K562 (cell line): ENCODE measurements at regions not wholly inside any gene's neighbourhood (a gene's known extent, or its start where the extent isn't known, plus 50 kb on each side); places are given as distances from the start of the nearest gene placed in this dataset.

Experiments
- ATAC-seq: fragments of 200-7000 bp; cut with Tn5 transposase; 3 replicates; pipeline ENCODE4 v1.9.1; 2020; ENCODE audit warnings: moderate library complexity
- BruUV-seq: library from RNA; stranded (reverse); fragments of 400-500 nt; replicated peaks from 2 replicates; lab custom pipeline; 2021; lab: Mats Ljungman, UMichigan
- CTCF ChIA-PET: fragments of 300-600 bp; formaldehyde crosslinking; extraction: SDS; loops from one replicate; lab custom pipeline; 2021; ENCODE audit warnings: low intra/inter-chr PET ratio; lab: Yijun Ruan, JAX
- POLR2A ChIA-PET: fragments of 300-600, 350-650 bp; sonication (Branson Sonifier 250); formaldehyde crosslinking; extraction: SDS; loops from one replicate; lab custom pipeline; 2021; ENCODE audit warnings: antibody characterized with exemption, inconsistent platforms; lab: Yijun Ruan, JAX
- DNase-seq, 4 experiments: peaks; one replicate each; pipeline versions ENCODE4 v3.0.0 to v3.0.0-alpha.2; 2011 to 2018; ENCODE audit warnings: low spot score in 3 of 4, mixed read lengths in 3 of 4; ENCODE audit errors: extremely low read depth in 1 of 4
- FAIRE-seq: peaks from 2 replicates; lab custom pipeline; 2011; peaks lifted over from hg19 to GRCh38; lab: Jason Lieb, UNC
- H2AFZ ChIP-seq: 2 replicates; pipeline ENCODE4 v1.6.0; 2011; ENCODE audit warnings: low read depth, low read length, control low read depth, inconsistent platforms
- H3K27ac ChIP-seq: fragments of 200-600 bp; 3 replicates; pipeline ENCODE4 v1.8.0; 2011; ENCODE audit warnings: low read depth, mild to moderate bottlenecking, control low read depth, inconsistent platforms, low read length, moderate library complexity, mixed read lengths; ENCODE audit errors: extremely low read depth
- H3K27me3 ChIP-seq, 2 experiments: fragments of 300-600 bp in 1 of 2; 2 replicates in 1 of 2; 3 replicates in 1 of 2; pipeline versions ENCODE4 v1.6.0 to v1.8.0; 2011; ENCODE audit warnings: inconsistent platforms in 2 of 2, low read length in 2 of 2, mild to moderate bottlenecking in 1 of 2, mixed read lengths in 1 of 2, moderate library complexity in 1 of 2; ENCODE audit not compliant: control insufficient read depth in 2 of 2, insufficient read depth in 2 of 2
- H3K36me3 ChIP-seq: fragments of 300-600 bp; 3 replicates; pipeline ENCODE4 v1.8.0; 2011; ENCODE audit warnings: mild to moderate bottlenecking, low read length, inconsistent platforms; ENCODE audit not compliant: control insufficient read depth, insufficient read depth
- H3K4me1 ChIP-seq, 2 experiments: fragments of 200-600 bp in 1 of 2; replicated peaks in 1 of 2; 2 replicates in 1 of 2; 3 replicates in 1 of 2; pipeline versions ENCODE4 v1.5.1 to v1.8.0; 2011; ENCODE audit warnings: inconsistent platforms in 2 of 2, low read length in 2 of 2, mild to moderate bottlenecking in 1 of 2, mixed read lengths in 1 of 2, moderate library complexity in 1 of 2; ENCODE audit not compliant: control insufficient read depth in 2 of 2, insufficient read depth in 2 of 2
- H3K4me2 ChIP-seq: 2 replicates; pipeline ENCODE4 v1.6.1; 2011; ENCODE audit warnings: low read length, control low read depth, inconsistent platforms, mixed read lengths; ENCODE audit not compliant: insufficient read depth
- H3K4me3 ChIP-seq: fragments of 200-600 bp; sonication (generic), shearing (Covaris generic); 2 replicates; pipeline ENCODE4 v1.5.1; 2016; ENCODE audit warnings: control low read depth, inconsistent platforms
- H3K79me2 ChIP-seq: fragments of 200-600 bp; 3 replicates; pipeline ENCODE4 v1.8.0; 2011; ENCODE audit warnings: low read length, inconsistent platforms; ENCODE audit not compliant: control insufficient read depth, insufficient read depth
- H3K9ac ChIP-seq, 2 experiments: 2 replicates each; pipeline versions ENCODE4 v1.6.0 to v1.6.1; 2011; ENCODE audit warnings: low read depth in 2 of 2, low read length in 2 of 2, control low read depth in 1 of 2, inconsistent platforms in 1 of 2, mild to moderate bottlenecking in 1 of 2, mixed read lengths in 1 of 2; ENCODE audit not compliant: insufficient read depth in 1 of 2
- H3K9me1 ChIP-seq: one replicate; pipeline ENCODE4 v1.6.0; 2011; ENCODE audit warnings: inconsistent platforms, mild to moderate bottlenecking, low read length, moderate library complexity; ENCODE audit not compliant: control insufficient read depth, insufficient read depth
- H3K9me3 ChIP-seq: replicated peaks from 2 replicates; pipeline ENCODE4 v1.5.1; 2011; ENCODE audit warnings: low read depth, low read length, inconsistent platforms; ENCODE audit not compliant: control insufficient read depth, insufficient read depth
- H4K20me1 ChIP-seq: replicated peaks from 2 replicates; pipeline ENCODE4 v1.6.1; 2011; ENCODE audit warnings: low read length, inconsistent platforms, mixed read lengths; ENCODE audit not compliant: control insufficient read depth, insufficient read depth
- BMI1 ChIP-seq: fragments of 150-350 bp; IDR thresholded peaks from 2 replicates; pipeline ENCODE4 v1.6.1; 2014; ENCODE audit warnings: low read length
- CCNT2 ChIP-seq: IDR thresholded peaks from 2 replicates; pipeline ENCODE4 v1.6.1; 2011; ENCODE audit warnings: borderline replicate concordance, low read depth, mild to moderate bottlenecking, moderate library complexity, mixed read lengths, low read length; ENCODE audit not compliant: insufficient read length; ENCODE audit errors: extremely low read depth
- CGGBP1 ChIP-seq: fragments of 250-450 bp; sonication (Bioruptor Pico); IDR thresholded peaks from 2 replicates; pipeline ENCODE4 v1.9.0; 2021; ENCODE audit warnings: mild to moderate bottlenecking
- CXXC5 ChIP-seq: fragments of 250-450 bp; sonication (Bioruptor Pico); IDR thresholded peaks from 2 replicates; pipeline ENCODE4 v1.8.0; 2022; ENCODE audit warnings: inconsistent platforms, mild to moderate bottlenecking, moderate library complexity
- HDGF ChIP-seq: fragments of 450-650 bp; IDR thresholded peaks from 2 replicates; pipeline ENCODE4 v1.6.1; 2016
- HNRNPL ChIP-seq: fragments of 200-400 bp; formaldehyde crosslinking; IDR thresholded peaks from 2 replicates; pipeline ENCODE4 v1.6.1; 2017; ENCODE audit warnings: low read depth, mild to moderate bottlenecking, low read length
- HSF4 ChIP-seq: fragments of 250-450 bp; sonication (Bioruptor Pico); IDR thresholded peaks from 2 replicates; pipeline ENCODE4 v2.1.2; 2022; ENCODE audit warnings: mild to moderate bottlenecking, moderate library complexity, borderline replicate concordance
- IFI16 ChIP-seq: fragments of 250-450 bp; sonication (Bioruptor Pico); IDR thresholded peaks from 2 replicates; pipeline ENCODE4 v2.1.2; 2022; ENCODE audit warnings: mild to moderate bottlenecking, inconsistent platforms
- LARP7 ChIP-seq: fragments of 450-650 bp; IDR thresholded peaks from 2 replicates; pipeline ENCODE4 v1.6.1; 2016
- MAZ ChIP-seq, 2 experiments: fragments of 450-650 bp in 1 of 2; sonication (generic) in 1 of 2; formaldehyde crosslinking; IDR thresholded peaks in 1 of 2; conservative IDR thresholded peaks in 1 of 2; 2 replicates each; pipeline versions ENCODE4 v1.4.0 to v1.5.0; 2020; ENCODE audit warnings: mild to moderate bottlenecking in 1 of 2, missing genetic modification reagents in 1 of 2
- MIER1 ChIP-seq: fragments of 450-650 bp; IDR thresholded peaks from 2 replicates; pipeline ENCODE4 v1.6.1; 2016; ENCODE audit warnings: antibody characterized with exemption, mild to moderate bottlenecking, low read depth
- NFXL1 ChIP-seq: fragments of 450-650 bp; formaldehyde crosslinking; IDR thresholded peaks from 2 replicates; pipeline ENCODE4 v1.4.0; 2021; ENCODE audit warnings: mild to moderate bottlenecking
- PHB2 ChIP-seq: fragments of 450-650 bp; IDR thresholded peaks from 2 replicates; pipeline ENCODE4 v1.6.1; 2017; ENCODE audit warnings: low read depth
- PTRF ChIP-seq: fragments of 450-650 bp; IDR thresholded peaks from 2 replicates; pipeline ENCODE4 v1.6.1; 2016; ENCODE audit warnings: mild to moderate bottlenecking, missing genetic modification characterization, missing compliant biosample characterization
- RNF2 ChIP-seq: sonication (generic); IDR thresholded peaks from 2 replicates; pipeline ENCODE4 v1.6.1; 2016
- SMARCB1 ChIP-seq: IDR thresholded peaks from 2 replicates; pipeline ENCODE4 v1.6.1; 2011; ENCODE audit warnings: improper control_type of control experiment, low read depth; ENCODE audit not compliant: insufficient read length
- SUPT5H ChIP-seq: fragments of 450-650 bp; IDR thresholded peaks from 2 replicates; pipeline ENCODE4 v1.6.1; 2016
- ZNF282 ChIP-seq: sonication (generic); formaldehyde crosslinking; IDR thresholded peaks from 2 replicates; pipeline ENCODE4 v1.8.1; 2023; ENCODE audit warnings: missing genetic modification reagents
- WGBS: fragments of 100-300 bp; shearing (Covaris generic); methylation state at CpG from one replicate; pipeline ENCODE4 v1.1.6; 2016; ENCODE audit warnings: low coverage, mixed read lengths; ENCODE audit not compliant: insufficient coverage; ENCODE audit errors: missing lambda C conversion rate; 5-methylcytosine and 5-hydroxymethylcytosine counted together
- in situ Hi-C: fragments of 300-500 bp; cut with MboI; formaldehyde crosslinking; loops from 4 replicates; pipeline ENCODE4 v1.15.0; 2018; ENCODE audit warnings: inconsistent platforms, mixed read lengths
- intact Hi-C: fragments of 100-400 bp; cut with micrococcal nuclease; formaldehyde crosslinking; loops from 2 replicates; pipeline ENCODE4 v1.14.2; 2022

GRCh38 chr1:213464786-213465460, 413.9 kb downstream of the RPS6KC1 start:
- in situ Hi-C loops = no loop called here
- CTCF ChIA-PET = no interaction called here
- no peak for FAIRE-seq
- Histone ChIP-seq H3K4me2 (no peak overlapping the region), H3K27me3 (no peaks in the 10 kb centered on the region; a peak in 1 of 5 replicates), H3K9me3 (no peaks in the 10 kb centered on the region), H3K4me1 (no peaks in the 10 kb centered on the region), H3K9ac (no peak overlapping the region), H3K9me1 (no peaks in the 10 kb centered on the region), H4K20me1 (no peaks in the 10 kb centered on the region), H2AFZ (no peak overlapping the region), H3K79me2 (no peaks in the 10 kb centered on the region), H3K36me3 (no peaks in the 10 kb centered on the region), H3K27ac (no peak overlapping the region), H3K4me3 (no peak overlapping the region)
- POLR2A ChIA-PET = no interaction called here
- no peak for TF ChIP-seq CXXC5 (CRISPR knock-in tag)
- no TSS peak for BruUV-seq
- ATAC-seq = no peak
- intact Hi-C loops = no loop called here
- WGBS = 0% methylated on average over 2 of the region's 2 CpGs
- DNase-seq = no peak

DNA sequence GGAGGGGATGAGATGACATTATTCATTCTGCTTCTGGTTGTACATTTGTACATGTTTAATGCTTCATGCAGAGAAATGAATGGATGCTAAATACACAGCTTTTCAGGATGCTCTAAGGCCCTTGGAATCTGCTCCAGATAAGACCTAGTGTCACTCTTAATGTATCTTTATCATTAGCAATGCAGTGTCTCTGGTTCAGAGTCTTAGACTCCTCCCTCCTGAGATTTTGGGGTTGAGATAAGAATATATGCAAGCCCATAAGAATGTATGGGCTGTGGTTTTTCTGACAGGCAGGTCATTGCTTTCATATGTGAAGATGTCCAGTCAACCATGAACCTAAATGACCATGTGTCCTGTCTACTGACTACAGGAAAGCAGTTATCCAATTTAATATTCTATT, 415.5 kb downstream of the RPS6KC1 start:
- no peaks in the 10 kb centered on the region for H3K9me3 ChIP-seq
- POLR2A ChIA-PET = no interaction called here
- no peak for TF ChIP-seq CGGBP1
- no peak for TF ChIP-seq HDGF
- TF ChIP-seq RNF2 = no peak
- no peak for TF ChIP-seq CCNT2
- TF ChIP-seq IFI16 (CRISPR knock-in tag) = no peak
- TF ChIP-seq HSF4 (CRISPR knock-in tag) = no peak
- TF ChIP-seq MIER1 = no peak
- no peak for TF ChIP-seq PTRF (tag)
- TF ChIP-seq NFXL1 (CRISPR knock-in tag) = no peak
- no peak for TF ChIP-seq ZNF282
- no peak for TF ChIP-seq HNRNPL
- TF ChIP-seq LARP7 = no peak
- no peak for TF ChIP-seq PHB2
- no peak for TF ChIP-seq BMI1
- no peak for TF ChIP-seq MAZ (CRISPR knock-in tag; conservative IDR thresholded peaks at IDR 0.05 in 1 of 2, IDR thresholded peaks at IDR 0.05 in 1 of 2)
- no peak for TF ChIP-seq SMARCB1
- TF ChIP-seq SUPT5H = no peak
- ATAC-seq = no peak
- H3K4me2 ChIP-seq = no peak overlapping the region
- no peaks in the 10 kb centered on the region; a peak in 1 of 5 replicates for H3K27me3 ChIP-seq
- no peaks in the 10 kb centered on the region for H4K20me1 ChIP-seq
- no peak overlapping the region for H3K9ac ChIP-seq
- in situ Hi-C loops = no loop called here
- no peak for FAIRE-seq
- H2AFZ ChIP-seq = no peak overlapping the region
- intact Hi-C loops = no loop called here
- no TSS peak for BruUV-seq
- H3K9me1 ChIP-seq = no peaks in the 10 kb centered on the region
- no peak overlapping the region for H3K27ac ChIP-seq
- H3K79me2 ChIP-seq = no peaks in the 10 kb centered on the region
- CTCF ChIA-PET = no interaction called here
- DNase-seq = no peak
- no peaks in the 10 kb centered on the region for H3K4me1 ChIP-seq
- no peaks in the 10 kb centered on the region for H3K36me3 ChIP-seq
- no peak overlapping the region for H3K4me3 ChIP-seq
